NCI-H146 (cell line): ENCODE measurements at regions not wholly inside any gene's neighbourhood (a gene's known extent, or its start where the extent isn't known, plus 50 kb on each side); places are given as distances from the start of the nearest gene placed in this dataset.

Source experiments
- DNase-seq: peaks from one replicate; lab custom pipeline; 2025; lab: John Stamatoyannopoulos, UW

- DNase-seq: no peak
Observed at GRCh38 chr11:115767047-115767802, 263.0 kb upstream of the CADM1 start.

- DNase-seq: no peak
Observed at GRCh38 chr11:115766561-115766960, 262.3 kb upstream of the CADM1 start.

GRCh38 chr11:115765803-115766239, 261.6 kb upstream of the CADM1 start:
- no peak for DNase-seq

- no peak for DNase-seq
Observed at GRCh38 chr11:115764176-115764575, 260.0 kb upstream of the CADM1 start.

- DNase-seq: no peak
Observed at GRCh38 chr11:115761817-115762216, 257.6 kb upstream of the CADM1 start.

- no peak for DNase-seq
Observed at GRCh38 chr11:115761348-115761747, 257.1 kb upstream of the CADM1 start.

GRCh38 chr11:115760461-115761320, 256.5 kb upstream of the CADM1 start:
- DNase-seq: no peak

GRCh38 chr11:115759622-115760460, 255.6 kb upstream of the CADM1 start:
- DNase-seq: no peak

- DNase-seq: no peak
Observed at GRCh38 chr11:115758011-115758410, 253.8 kb upstream of the CADM1 start.

- no peak for DNase-seq
Observed at GRCh38 chr11:115751243-115752015, 247.2 kb upstream of the CADM1 start.

- no peak for DNase-seq
Observed at GRCh38 chr11:115745610-115746512, 241.6 kb upstream of the CADM1 start.

GRCh38 chr11:115745066-115745465, 240.9 kb upstream of the CADM1 start:
- no peak for DNase-seq

- no peak for DNase-seq
Observed at GRCh38 chr11:115743719-115744118, 239.5 kb upstream of the CADM1 start.

- no peak for DNase-seq
Observed at GRCh38 chr11:115741376-115742107, 237.3 kb upstream of the CADM1 start.

GRCh38 chr11:115740324-115740723, 236.1 kb upstream of the CADM1 start:
- no peak for DNase-seq

- no peak for DNase-seq
Observed at GRCh38 chr11:115739878-115740277, 235.7 kb upstream of the CADM1 start.

GRCh38 chr11:115739146-115739545, 234.9 kb upstream of the CADM1 start:
- DNase-seq: no peak

GRCh38 chr11:115737875-115738274, 233.7 kb upstream of the CADM1 start:
- DNase-seq: no peak

- DNase-seq: no peak
Observed at GRCh38 chr11:115736146-115736545, 231.9 kb upstream of the CADM1 start.

- DNase-seq: no peak
Observed at GRCh38 chr11:115724666-115725065, 220.5 kb upstream of the CADM1 start.
